ENCODE measurements at regions not wholly inside any gene's neighbourhood (a gene's known extent, or its start where the extent isn't known, plus 50 kb on each side); places are given as distances from the start of the nearest gene placed in this dataset.

DNA sequence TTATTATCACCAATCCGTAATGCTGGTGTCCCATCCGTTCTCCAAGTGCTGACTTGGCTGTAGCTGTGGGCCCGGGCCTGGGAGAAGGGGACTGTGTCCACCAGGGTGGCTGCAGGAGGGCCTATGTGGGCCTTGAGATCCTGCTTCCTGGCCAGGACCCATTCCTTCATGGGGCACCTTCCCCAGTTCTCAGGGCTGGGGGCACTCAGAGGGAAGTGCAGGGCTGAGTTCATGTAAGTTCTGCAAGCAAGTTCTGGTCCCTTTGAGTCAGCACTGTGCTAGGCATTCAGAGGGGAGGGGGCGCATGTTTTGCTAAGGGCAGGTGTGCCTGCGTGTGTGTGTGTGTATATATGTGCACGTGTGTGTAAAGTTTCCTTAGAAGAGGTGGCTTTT, 94.0 kb downstream of the GLI2 start:
- no peak for DNase-seq

DNA sequence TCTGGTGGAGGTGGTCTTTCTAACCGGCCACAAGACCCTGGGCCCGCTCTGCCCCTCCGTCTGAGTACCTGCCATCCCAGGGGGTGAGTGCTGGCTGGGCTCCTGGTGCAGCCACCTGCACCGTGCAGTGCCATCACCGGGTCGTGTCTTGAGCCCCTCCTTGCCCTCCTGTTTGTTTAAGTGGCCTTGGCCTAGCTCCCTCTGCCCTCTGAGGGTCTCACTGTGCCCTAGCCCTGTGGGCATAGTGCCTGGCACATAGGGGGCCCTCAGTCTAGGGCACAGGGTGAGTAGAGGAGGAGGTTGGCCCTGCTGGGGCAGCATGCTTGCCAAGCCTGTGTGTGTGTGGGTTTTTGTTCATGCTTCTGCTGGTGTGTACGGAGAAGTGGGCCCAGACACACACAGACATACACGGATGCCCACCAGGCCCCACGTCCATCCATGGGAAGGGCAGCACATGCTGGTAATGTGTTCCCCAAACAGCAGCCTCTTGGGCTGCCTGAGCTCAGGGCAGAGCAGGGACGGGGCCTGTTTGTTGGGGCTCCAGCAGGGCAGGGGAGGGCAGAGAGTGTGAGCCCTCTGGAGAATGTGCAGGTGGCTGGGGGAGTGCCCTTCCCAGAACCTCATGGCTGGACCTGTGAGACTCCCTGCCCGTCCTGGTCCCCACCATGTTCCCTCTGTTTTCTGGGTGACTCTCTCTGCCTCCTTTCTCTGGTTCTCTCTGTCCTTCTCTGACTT, 94.6 kb downstream of the GLI2 start:
- no peak for DNase-seq

DNA sequence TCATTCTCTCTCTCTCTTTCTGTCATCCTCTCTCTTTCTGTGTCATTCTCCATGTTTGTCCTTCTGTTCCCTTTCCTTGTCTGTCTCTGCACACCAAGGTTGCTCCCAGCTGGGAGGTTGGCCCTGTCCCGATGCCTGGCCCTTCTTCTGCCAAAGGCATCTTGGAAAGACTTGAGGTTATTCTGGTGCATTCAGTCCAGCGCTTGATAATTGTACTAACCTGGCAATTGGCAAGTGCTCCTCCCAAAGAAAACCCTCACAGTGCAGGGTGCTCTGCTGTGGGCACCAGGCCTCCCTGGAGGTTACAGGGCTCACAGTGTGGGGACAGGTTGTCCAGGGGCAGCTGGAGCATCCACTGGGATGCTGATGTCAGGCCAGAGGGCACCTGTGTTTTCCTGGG, 95.4 kb downstream of the GLI2 start:
- no peak for DNase-seq

DNA sequence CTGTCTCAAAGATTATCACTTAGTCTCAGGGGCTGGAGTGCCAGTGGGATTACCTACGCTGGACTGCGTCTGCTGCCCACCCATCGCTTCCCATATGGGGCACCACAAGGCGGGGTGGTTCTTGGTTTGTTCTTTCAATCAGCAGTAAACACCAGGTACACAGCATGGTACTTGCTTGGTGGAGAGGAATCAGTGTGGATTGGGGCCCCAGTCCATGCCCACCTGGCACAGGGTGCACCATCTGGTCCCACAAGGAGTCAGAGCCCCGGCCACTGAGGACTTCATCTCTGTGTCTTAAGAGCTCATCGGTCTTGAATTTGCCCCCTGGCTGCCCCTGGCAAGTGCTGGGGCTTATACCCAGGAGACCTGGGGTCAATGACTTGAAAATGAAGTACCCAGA, 96.2 kb downstream of the GLI2 start:
- no peak for DNase-seq

DNA sequence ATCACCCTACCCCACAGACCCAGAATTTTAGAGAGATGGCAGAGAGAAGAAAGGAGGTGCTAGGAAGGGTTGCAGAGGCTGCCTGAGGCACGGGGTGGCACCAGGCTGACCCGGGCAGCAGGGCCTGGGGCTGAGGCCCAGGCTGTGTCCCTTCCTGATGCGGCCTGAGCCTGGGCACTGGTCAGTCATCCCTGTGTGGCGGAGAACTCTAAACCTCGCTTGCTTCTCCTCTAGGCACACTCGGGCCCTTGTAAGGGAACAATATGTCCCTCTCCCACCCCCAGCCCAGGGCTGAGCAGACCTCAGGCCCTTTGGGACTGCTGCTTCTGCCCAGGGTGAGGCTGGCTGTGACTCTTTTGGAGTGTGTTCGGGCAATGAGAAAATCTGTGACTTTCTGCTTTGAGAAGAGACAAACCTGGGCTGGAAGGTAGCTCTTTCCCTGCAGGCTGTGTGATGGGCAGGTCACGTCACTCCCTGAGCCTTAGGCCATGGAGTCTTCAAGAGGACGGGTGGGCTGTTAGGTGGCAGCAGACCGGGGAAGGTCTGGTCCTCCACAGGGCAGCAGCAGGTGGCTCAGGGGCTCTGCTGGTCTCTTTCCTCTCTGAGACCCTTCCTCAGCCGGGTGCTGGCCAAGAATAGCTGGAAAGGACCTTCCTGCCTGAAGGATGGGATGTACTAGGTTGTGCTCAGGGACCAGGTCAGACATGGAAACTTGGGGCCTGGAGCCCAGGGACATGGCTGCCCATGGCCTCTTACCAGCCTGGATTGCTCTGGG, 96.8 kb downstream of the GLI2 start:
- DNase-seq: no peak

DNA sequence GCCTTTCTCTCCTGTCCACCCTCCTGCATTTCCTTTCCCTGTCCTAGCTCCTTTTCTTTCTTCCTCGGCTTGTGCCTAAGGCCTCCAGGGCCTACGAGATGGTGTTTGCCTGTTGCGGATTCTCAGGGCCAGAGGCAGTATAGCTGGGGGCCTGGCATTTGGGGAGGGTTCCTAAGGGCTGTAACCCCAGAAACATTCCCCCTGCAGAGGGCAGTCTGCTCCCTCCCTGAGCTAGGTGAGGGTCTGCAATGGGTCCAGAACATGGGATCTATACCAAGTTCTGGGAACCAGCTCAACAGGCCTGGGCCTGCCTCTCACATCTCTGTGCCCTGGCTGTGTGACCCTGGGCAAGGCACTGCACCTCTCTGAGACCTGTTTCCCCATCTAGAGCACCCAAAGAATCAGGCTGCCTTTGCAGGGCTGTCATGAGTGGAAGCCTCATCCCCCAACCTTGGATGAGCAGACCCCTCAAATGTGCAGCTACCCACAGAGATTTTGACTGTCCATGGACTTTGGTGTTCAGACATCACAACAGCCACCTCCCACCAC, 97.5 kb downstream of the GLI2 start:
- no peak for DNase-seq

DNA sequence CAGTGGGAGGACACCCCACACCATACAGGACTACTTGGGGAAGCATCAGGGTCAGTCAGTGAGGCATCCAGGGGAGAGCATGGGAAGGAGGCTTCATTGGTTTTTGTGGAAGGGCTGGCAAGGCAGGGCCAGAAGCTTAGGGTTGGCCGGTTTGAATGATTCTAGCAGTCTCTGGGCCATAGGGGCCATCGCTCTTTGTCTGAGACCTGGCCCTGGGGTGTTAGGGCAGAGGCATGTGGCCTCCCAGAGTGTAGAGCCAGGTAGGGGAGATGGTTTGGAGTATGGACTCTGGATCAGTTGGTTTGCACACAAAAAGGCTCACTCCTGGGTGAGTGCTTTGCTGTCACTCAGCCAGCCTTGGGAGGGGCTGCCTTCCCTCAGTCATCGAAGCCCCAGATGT, 98.5 kb downstream of the GLI2 start:
- no peak for DNase-seq

DNA sequence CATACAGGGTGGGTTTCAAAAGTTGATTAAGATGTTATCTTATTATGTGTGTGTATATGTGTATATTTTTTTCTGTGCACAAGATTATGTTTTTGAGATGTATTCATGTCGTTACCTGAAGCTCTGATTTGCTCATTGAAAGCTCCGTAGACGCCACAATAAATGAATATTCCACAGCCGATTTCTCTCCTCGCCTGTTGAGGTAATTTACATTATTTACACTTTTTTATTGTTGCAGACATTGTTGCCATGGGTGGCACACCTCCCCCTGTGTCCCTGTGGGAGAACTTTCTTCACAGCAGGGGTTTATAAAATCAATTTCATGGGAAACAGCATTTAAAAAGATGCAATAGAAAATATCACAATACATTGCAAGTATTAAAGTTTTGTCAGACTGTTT, 100.6 kb downstream of the GLI2 start:
- DNase-seq: no peak

DNA sequence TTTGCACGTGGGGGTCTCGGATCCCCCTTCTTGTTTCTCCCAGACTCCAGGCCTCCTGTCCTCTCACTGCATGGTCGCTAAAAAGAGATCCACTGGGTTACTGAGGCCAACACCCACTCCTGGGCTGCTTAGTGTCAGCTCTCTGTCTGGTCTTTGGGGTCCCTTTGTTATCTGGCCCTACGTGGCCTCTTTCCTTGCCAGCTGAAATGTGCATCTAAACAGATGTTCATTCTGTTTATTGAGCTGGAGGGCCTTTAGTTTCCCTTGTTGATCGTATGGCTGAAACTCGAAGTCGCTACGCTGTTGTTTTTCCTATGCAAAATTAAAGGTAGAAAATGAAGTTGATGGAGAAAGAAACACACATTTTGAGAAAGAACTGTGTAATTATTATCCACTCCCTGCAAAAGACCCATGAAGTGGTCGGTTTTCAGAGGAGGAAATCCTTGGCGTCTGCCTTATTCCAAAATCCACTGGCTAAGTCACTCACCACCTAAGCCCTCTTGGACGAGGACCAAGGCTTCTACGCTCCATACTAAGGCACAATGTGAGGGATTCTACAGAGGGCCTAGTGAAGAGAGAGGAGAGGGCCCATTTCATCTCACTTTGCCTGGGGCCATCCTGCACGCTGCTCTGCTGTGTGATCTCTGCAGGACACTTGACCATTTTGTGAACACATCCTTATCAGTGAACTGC, 105.3 kb downstream of the GLI2 start:
- no peak for DNase-seq

DNA sequence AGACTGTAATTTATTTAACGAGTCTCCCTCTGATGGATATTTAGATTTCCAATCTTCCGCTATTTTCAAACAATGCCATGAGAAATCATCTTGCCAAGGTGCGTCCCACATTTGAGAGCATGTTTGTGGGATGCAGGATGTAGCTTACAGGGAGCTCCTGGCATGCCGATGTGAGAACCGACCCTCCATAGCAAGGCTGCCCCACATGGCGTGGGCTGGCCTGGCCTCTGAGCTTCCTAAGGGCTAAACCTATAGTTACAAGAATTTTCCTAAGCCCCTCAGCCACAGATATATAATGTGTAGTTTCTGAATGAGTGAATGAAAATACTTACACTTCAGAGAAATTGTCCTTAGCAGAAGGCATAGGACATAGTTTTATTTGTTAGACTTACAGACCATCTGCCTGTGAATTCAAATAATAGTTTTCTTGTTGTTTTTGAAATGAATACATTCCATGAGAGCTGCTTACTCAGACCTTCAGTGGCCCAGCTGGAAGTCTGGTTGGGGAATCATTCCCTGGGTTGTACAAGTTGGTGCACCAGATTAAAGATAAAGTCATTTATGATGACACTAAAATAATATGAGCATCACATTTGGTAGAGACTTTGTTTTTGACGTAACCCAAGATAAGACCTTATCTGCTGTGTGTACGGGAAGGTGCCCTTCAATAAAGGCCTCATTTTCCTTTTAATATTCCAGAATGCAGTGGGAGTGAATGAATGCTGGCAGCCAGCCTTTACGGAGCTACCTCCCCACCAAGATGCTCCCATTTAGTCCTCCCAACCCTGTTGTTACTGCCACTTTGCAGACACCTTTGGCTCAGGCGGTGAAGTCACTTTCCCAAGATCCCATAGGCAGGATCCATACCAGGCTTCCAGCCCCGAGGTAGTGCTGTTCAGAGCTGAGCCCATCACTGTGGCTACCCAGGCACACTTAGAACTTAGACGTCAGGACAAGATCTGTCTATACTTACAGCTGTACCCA, 107.1 kb downstream of the GLI2 start:
- no peak for DNase-seq

DNA sequence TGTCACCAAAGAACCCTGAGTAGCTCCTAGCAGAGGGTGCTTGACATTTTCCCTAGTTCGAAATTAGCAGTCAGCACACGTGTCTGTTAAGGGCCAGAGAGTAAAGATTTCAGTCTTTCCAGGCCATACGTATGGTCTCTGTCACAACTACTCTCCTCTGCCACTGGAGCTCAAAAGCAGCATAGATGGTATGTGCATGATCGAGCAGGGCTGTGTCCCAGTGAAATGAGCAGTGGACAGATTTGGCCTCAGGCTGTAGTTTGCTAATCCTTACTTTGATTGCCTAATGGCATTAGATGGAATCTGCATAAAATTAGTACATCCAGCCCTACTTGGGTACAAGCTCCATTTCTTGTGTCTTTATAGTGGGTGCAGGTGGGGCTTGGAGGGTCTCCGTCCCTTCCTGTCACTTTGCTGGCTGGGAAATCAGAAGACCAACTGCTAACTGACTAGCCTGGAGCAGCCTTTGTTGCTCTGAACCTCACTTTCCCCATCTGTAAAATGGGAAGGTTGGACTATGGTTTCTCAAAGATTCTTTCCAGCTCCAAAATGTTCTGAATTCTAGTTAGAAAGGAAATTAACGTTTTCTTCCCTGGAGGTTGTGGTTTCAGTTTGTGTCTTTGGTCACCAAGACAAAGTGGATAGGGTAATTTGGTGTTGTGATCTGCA, 108.5 kb downstream of the GLI2 start:
- no peak for DNase-seq

DNA sequence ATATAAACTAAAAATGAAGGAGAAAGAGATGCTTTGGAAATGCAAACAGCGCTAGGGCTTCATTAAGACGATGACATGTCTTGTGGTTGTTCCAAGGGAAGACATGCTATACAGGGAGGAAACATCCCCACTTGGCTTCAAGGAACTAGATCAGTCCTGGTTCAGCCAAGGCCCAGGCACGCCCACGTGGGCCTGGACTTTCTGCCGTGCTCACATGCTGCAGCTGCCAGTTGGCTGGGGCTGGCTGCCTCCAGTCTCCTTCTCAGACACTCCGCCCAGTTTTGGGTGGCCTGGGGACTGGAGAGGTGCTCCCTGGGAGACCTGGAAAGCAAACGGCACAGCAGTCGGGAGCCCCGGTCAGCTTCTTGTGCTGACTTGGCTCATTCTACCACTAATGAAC, 109.6 kb downstream of the GLI2 start:
- DNase-seq: no peak

DNA sequence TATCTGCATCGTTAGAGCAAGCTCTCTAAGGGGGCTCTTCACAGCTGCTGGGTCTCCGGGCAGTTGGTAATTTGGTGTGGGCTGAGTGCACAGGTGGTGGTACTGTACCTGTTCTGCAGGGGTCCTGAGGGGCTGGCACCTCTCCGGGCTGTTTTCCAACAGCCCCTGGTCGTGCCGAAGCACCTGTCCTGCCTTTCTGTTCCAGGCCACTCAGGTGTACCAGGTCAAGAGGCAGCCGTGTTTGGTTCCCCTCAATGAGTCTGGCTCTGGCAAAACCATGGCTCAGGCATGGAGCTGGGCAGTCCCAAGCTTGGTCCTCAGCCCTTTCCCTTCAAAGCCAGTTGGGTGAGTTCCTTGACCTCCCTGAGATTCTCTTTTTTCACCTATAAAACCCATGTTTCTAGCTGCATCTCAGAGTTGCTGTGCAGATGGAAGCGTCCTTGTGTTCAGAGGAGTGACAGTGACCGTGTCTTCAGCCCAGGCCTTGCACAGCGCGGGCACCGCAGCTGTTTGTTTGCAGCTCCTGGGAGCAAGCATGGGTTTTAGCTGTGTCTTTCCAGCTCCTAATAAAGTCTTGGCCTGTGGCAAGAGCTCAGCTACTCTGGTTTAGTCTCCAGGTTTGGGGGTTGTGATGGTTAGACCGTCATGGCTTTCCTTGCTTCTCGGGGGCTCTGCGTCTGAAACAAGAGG, 110.9 kb downstream of the GLI2 start:
- DNase-seq: no peak

DNA sequence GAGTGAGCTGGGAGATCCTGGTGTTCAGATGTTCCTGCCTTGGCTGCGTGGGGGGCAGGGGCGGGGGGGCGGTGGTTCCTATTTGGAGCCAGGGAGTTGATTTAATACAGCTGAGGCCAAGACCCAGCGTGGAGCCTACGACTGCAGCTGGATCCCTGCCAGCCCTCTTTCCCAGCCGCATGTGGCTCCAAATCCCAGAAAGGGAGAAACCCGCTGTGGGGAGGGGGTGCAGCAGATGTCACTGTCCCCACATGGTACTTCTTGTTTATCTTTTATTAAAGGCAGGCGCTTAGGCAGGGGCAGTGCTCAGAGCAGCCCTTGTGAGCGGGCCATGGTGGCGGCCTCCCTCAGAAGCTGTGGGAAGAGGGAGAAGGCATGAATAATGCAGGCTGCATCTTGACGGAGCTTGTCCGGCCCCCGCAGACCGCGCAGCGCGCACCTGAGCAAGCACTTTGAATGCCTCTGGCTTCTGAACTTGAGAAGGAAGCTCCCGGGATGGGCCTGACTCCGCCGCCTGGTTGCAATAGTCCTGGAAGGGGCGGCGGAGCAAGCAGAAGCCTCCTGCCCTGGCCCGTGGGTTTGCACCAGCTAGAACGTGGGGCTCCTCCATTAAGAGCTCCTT, 112.1 kb downstream of the GLI2 start:
- DNase-seq: no peak

DNA sequence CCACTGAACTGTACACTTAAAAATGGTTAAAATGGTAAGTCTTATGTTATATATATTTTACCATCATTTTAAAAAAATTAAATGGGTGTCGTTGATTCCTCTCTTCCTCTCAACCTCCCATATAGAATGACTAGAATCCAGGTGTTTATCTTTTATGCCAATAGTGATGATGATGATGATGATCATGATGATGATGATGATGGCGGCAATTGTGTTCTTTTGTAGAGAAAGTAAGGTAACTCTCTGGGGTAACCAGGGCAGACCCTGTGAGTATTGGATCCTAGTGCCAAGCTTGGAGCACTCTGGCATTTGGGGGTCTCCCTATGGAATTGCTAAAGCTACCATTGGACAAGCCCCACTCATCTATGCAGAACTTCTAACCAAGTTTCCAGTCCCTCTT, 113.6 kb downstream of the GLI2 start:
- DNase-seq: no peak

DNA sequence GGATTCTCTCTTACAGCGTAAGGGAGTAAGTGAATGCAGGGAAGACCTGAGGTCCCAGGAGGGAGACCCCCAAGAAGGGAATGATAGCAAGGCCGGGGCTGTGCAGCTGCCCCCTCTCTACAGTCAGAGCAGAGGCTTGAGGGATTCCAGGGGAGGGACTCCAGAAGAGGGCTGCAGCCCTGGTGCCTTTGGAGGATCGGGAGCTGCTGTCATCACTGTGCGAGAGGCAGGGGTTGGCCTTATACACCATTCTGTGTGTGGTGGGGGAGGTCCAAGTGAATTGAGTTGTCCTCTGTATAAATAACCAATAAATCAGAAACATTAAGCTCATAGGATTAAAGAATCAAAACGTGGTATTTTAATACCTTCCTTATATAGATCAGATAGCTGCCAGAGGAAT, 114.9 kb downstream of the GLI2 start:
- no peak for DNase-seq

DNA sequence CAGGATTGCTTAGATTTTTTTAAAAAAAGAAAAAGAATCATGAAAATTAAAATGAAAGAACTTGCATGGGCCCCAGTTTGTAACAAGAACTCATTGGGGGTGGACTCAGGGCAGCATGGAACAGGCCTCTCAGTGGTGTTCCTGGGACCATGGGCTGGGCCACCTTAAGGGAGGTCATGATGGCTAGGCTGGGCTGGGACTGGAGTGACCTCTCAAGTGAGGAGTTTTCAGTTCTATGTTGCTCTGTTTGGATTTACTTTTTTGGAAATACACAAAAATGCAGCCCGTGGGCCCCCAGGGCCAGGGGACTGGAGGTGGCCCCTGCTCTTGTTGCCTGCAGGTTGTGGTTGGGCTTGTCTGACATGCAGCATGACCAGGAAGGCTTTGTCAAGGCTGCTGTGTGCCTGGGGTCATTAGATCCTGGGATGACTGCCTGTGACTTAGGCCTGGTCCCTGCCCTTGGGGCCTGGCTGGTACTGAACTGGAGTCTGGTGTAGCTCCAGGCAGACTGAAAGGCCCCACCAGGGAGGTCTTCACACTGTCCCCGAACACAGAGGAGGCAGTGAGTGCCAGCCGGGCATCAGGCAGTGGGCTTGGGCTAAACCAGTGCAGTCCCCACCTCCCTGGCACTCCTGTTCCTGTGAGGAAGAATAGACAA, 115.6 kb downstream of the GLI2 start:
- no peak for DNase-seq

DNA sequence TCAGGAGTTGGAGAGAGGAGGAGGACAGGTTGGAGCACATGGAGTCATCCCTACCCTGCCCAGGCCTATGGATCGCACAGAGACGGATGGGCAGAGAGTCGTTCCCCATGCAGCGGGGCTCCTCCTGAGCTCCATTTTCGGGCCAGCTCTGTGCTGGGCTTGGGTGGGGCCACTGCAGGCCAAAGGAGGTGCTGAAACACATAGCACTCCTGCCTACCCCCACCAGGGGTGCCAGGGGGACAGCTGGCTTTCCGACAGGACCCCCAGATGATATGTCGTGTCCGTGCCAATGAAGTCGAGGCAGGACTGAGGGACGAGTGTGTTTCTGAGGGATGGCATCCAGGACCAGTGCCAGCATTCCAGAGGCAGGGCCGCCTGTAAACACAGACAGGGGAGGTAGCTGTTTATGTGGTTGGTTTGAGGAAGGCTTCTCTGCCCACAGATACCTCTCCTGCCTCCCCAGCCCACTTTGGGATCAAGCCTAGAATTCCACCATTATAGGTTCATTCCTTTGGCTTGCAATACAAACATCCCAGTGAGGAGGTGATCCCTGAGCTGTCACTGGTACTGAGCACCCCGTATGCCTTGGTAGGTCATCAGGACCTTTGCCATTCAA, 116.6 kb downstream of the GLI2 start:
- no peak for DNase-seq

DNA sequence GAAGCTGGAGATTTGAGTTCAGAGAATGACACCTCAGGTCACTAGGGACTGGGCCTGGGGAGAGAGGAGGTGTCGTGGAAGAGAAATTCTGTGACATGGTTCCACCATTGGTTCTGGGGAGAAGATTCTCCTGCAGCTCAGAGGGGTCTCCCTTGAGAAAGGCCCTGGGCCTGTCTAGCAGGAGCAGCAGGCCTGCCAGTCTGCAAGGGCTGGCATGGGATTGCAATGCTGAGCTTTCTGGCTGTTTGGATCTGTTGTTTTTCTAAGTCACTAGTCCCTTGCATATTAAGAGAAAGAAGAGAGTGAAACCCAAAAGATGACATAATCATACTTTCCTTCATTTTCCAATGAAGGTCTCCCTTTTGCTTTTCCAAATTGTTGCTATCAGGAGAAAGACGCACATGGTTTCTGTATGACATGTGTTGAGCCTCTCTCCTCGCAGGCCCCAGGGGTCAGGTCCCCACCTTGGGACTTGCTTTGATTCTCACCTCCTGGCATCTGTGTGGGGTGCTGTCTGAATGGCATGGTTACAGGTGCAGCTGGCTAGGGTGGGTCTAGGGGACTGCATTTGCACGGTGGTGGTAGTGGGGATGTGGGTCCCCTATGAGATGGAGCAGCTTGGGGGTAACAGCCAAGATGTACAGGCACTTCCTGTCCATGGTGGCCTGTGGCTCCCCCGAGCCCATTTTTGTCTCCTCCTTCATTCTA, 117.8 kb downstream of the GLI2 start:
- DNase-seq: no peak

Data from NCI-H1092 (cell line).